NCI-H128 (cell line): ENCODE measurements at regions not wholly inside any gene's neighbourhood (a gene's known extent, or its start where the extent isn't known, plus 50 kb on each side); places are given as distances from the start of the nearest gene placed in this dataset.

Experiments
- DNase-seq: peaks from one replicate; lab custom pipeline; 2025; ENCODE audit not compliant: unreplicated experiment; lab: John Stamatoyannopoulos, UW

DNA sequence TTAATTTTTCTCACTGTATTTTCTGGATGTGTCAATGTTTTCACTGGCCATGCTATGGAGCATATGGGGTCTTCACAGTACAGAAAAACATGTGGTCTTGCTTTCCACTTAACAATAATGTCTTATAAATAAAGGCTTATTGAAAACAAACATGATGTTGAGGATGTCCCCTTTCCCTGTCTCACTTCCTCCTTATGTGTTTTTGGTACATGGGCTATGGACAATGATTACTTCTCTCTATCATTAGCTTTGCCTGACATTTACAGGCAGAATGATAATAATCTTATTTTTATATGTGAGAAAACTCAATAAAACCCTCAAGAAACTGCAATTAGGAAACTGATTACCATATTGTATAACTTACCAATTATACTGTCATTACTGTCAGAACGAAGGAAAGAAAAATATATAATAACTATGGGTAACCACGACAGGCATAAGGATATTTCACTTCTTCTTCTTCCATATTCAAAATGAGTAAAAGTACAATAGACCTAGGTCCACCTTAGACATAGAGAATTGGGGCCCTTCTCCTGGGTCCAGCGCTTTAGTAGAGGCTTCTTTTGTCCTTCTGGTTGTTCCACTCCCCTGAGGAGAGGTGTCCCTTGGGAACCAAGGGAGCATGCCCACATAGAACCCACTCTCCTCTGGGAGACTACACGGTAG, 375.0 kb downstream of the MAN2A1 start:
- DNase-seq, result no peak

DNA sequence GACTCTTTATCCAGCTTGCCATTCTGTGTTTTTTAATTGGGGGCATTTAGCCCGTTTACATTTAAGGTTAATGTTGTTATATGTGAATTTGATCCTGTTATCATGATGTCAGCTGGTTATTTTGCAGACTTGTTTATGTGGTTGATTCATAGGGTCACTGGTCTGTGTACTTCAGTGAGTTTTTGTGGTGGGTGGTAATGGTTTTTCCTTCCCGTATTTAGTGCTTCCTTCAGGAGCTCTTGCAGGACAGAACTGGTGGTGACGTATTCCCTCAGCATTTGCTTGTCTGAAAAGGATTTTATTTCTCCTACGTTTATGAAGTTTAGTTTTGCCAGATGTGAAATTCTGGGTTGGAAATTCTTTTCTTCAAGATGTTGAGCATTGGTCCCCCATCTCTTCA, 381.1 kb downstream of the MAN2A1 start:
- DNase-seq, result no peak

DNA sequence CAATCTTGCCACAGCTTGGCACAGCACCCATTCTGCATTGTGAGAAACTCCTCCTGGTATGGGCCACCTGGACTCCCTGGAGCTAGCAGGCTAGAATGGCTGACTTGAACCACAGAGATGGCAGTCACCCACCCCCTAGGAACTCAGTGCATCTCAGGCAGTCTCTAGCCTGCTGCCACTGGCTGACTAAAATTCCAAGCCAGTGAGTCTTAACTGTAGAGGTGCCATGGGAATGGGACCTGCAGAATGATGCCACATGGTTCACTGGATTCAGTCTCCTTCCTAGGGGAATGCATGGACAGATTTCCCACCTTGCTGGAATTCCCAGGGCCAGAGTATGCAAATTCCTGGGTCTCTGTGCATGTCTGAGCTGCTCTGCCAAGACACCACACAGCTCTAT, 382.9 kb downstream of the MAN2A1 start:
- DNase-seq, result no peak

DNA sequence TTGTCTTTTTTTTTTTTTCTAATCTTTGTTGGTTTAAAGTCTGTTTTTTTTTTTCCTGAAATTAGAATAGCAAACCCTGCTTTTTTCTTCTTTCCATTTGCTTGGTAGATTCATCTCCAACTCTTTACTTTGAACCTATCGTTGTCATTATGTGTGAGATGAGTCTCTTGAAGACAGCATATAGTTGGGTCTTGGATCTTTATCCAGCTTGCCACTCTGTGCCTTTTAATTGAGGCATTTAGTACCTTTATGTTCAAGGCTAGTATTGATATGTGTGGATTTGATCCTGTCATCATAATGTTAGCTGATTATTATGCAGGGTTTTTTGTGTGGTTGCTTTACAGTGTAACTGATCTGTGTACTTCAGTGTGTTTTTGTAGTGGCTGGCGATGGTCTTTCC, 383.8 kb downstream of the MAN2A1 start:
- no peak for DNase-seq

DNA sequence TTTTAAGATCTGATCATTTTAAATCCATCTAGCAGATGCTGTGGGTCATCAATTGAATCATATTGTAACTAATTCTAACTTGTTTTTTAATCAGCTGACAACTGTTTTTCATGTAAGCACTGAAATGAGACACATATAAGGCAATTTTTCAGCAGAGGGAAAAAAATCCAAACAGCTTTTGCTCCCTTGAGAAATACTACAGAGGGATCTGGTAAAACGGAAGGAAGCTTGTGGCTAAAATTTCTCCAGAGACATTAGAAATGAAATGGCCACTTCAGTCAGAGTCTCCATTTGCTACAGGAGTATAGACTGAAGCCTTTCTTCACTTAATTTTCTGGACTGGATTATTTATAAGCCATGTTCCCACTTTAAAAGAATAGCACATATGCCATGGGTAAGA, 385.9 kb downstream of the MAN2A1 start:
- DNase-seq, result no peak

DNA sequence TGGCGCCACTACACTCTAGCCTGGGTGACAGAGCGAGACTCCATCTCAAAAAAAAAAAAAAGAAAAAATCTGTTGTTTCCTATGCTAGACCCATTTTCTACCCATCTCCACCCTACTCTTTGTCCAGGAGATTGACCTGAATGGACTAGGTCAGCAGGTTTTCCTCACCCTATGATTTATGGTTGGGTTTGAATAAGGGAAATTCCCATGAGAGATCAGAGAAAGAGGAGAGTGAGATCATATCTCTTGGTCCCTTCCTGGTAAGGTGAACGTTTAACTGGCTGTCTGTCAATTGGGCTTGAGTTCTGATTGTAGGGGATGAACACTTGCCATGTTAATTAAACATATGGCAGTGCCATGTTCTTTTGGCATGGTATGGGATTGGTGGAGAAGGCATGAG, 387.4 kb downstream of the MAN2A1 start:
- no peak for DNase-seq

DNA sequence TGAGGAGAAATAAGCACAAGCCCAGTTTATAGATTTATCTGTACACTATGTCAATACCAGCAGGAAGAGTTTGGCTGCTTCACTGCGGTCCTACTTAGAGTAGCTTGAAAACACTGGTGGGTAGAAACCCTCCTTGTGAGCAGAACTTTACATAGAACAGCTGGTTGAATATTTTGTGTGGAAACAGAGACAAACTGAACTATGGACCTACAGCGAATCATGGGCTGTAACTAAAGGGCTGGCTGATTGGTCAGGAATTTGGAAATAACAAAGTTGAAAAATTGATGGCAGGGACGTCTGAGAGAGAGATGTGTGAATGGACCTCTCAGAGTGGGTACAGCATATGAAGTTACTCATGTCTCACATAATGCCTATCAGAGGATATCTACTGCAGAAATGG, 392.5 kb downstream of the MAN2A1 start:
- DNase-seq, result no peak

DNA sequence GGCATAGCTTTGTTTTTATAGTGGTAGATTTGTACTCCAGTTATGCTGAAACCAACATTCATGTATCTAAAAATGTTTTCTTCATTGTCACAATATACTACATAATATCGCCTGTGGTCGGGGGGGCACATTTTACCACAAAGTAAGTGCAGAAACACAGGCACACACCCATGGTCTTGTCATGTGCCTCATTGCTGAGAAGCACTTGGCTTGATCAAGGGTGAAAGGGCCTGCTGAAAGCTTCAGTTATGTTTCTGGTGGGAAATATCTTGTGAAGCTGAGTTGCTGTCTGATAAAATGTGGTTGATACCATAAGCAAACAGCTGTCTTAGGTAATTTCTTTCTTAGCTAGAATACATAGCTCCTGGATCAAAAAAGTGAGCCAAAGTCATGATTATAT, 393.1 kb downstream of the MAN2A1 start:
- DNase-seq, result no peak

DNA sequence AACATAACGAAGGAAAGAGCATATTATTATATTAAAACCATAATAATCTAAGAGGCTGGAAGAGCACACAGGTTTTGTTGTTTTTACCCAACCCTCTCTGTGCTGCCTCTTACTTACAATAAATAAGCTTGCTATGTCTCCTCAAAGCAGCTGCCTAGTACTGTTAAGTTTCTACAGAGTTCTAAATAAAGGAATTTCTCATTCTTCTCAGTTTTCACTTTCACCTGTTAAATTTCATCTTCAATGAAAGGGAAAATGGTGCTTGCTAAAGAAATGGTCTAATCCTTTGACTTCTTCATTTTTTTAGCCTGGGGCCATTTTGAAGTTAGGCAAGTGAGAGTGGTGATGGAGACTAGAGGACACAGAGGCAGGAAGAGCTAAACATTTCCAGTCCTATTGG, 396.1 kb downstream of the MAN2A1 start:
- DNase-seq, result no peak

DNA sequence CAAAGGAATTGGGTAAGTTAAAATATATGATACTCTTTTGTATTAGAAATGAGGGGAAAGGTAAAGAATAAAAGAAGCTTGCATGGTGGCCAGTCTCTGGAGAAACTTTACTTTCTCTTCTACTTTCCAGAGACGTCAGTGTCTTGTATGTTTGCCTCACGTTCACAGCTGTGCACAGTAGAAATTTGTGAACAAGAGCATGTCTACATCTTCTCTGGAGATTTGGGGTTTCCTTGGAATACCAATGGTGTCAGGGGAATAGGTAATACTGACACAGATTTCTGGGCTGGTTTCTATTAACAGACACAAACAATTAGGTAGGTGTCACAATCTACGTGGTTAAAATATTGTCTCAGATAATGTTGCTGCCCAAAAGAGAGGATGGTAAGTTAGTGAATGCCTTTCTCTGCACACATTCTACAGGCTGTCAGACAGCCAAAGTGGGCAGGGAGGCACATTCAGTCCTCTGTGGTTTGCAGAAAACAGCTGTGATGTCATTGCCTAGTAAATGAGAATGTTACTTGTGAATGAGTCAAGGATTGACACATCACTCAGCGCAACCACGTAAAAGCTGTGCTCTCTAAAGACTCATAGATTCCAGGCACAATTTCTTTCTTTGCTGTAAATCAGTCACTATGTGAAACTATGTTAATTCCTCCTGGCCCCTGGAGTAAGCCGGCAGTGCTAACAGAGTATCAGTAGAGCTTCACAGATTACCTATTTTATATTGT, 397.1 kb downstream of the MAN2A1 start:
- DNase-seq, result no peak

DNA sequence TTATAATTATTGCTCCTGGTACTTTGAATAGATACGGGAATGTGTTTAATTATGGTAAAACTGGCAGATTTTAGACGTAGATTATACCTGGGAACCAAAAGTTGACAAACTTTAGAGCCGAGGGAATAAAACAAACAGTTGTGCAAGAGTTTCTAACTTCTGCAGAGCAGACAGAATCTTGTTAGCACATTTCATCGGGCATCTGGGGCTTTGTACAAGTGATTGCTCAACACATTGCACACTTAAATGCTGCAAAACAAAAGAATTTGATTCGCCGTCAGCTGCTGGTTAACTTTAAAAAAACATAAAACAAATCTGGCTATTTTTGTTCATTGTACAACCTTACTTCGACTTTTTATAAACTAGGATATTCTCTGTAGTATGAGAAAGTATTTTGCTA, 398.1 kb downstream of the MAN2A1 start:
- DNase-seq, result no peak

DNA sequence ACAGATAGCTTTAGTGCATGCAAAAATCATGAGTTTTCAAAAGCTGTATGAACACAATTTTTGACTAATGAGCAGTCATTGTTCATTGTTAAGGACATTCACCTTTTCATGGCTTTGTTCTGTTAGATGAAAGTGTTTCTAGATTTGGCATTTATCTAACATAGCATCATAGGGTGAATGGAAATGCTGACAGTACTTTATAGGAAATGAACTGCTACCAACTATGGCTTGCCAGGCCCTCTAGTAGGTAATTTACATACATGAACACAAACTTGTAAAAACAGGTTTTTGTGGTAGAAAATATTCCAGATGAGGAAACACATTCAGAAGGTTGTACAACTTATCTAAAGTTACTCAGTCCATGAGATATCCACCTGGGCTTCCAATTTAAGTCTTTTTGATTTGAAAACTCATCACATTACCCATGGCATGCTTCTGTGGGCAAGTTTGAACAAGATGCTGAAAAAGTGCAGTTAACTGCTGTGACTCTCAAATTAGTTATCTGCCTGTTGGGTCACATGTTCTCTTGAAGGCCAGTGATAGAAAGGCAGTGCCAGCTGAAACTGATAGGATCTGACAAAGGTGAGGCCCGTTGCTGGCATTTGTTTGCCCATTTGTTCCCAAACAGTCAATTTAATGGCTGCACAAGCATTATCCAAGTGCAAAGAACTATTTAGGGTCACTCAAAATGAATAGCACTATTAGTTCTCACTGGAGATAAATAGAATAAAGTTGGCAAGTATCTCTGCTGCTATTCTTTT, 399.1 kb downstream of the MAN2A1 start:
- DNase-seq, result no peak

DNA sequence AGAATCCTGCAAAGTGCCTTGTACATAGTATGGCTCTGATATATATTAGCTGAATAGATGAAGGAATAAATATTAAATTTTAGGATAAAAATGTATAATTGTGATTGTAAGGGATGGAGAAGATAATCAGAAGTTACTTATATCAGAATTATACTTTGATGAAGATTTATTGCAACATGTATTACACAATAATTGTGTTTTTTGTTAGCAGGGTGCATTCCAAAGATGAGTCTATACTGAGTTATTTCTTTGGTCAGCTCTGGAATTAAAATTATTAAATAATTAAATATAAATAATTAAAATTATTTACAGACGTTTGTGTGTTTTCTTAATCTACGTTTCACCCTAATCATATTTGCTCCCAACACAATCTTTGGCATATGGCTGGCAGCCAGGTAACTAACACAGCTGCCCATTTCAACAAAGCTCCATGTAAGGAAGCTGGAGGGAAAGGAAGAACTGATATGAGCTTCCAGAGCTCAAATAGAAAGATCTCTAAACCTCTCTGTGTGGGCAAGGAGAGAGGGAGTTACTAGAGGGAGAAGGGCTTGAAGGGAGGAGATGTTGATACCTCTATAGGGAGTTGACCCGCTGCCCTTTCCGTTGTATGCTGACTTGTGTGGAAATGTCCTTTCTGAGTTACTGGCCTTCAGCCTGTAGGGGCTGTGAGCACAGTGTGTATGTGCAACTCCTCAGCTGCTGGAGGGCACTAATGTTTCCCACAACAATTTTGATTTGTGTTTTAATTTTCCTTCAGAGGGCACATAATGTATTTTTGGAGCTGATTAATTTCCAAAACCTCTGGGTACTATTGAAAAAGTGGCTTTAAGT, 403.4 kb downstream of the MAN2A1 start:
- DNase-seq, result no peak

DNA sequence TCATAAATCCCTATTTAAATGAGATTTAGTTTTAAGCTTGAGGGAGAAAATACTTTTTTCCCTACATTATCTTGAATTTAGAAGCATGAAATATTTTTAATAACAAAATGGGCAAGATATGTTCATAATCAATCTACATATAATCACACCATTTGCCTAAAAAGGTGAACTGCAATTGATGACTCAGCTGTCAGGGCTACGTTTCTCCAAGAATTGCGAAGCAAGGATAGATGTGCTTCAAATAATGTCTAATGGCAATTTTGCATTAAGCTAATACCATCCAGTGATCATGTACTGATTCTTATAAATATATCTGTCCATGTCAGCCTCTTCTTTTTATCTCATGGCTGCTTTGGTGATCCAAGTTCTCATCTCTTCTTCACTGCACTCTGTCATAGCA, 404.4 kb downstream of the MAN2A1 start:
- no peak for DNase-seq

DNA sequence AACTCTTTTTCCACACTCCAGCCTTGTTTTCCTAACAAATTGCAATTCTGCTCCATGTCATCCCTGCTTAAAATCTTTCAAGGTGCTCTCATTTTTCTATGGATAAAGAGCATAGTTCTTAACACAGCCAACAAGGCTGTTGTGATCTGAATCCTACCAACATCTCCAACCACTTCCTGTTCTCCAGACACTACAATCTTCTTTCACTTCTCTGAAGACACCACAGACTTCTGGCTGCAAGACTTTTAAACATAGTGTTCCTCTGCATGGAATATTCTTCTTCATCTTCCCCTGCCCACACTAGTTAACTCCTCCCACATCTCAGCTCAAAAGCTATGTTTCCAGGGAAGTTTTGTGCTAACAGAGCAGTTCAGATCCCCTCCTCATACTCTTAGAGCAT, 404.8 kb downstream of the MAN2A1 start:
- no peak for DNase-seq

DNA sequence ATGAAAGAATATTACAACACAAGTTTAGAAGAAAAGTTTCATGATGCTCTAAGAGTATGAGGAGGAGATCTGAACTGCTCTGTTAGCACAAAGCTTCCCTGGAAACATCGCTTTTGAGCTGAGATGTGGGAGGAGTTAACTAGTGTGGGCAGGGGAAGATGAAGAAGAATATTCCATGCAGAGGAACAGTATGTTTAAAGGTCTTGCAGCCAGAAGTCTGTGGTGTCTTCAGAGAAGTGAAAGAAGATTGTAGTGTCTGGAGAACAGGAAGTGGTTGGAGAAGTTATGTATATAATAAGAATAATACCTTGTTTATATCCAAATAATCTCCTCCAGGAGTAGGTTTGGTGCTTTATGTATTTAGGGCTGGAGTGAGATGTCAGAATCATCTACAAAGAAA, 406.7 kb downstream of the MAN2A1 start:
- no peak for DNase-seq

DNA sequence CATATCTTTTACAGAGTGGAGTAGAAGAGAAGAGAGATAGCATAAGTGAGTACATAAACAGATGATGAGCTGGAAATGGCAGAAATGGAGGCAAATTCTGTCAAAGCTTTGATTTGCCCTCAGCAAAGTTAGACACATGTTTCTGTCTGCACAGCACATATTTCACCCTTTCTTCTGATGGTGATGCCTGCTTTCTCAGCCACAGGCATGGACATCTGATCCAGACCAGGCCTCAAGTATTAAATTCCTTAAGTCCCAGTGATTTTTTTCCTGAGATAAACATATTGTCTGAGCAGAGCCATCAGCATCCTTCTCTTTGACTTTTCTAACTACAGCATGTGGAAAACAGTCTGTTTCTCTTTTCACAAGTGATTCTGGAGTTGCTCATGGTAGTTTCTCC, 409.8 kb downstream of the MAN2A1 start:
- no peak for DNase-seq

DNA sequence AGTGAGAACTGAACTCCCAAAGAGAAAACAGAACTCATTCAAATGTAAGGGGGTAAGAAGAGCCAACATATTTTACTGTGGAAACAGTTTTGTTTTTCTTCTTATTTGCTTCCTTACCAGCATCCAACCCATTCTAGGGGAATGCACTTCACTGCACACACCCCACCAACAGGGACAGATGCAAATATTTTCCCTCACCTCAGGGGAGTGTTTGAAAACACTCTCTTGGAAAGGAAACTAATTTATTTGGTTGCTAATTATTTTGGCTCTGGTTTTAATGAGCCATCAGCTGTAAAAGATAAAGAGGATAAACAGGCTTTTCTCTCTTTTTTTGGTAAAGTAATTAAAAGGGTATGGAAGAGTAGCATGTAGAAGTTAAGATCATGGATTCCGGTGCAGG, 413.4 kb downstream of the MAN2A1 start:
- no peak for DNase-seq

DNA sequence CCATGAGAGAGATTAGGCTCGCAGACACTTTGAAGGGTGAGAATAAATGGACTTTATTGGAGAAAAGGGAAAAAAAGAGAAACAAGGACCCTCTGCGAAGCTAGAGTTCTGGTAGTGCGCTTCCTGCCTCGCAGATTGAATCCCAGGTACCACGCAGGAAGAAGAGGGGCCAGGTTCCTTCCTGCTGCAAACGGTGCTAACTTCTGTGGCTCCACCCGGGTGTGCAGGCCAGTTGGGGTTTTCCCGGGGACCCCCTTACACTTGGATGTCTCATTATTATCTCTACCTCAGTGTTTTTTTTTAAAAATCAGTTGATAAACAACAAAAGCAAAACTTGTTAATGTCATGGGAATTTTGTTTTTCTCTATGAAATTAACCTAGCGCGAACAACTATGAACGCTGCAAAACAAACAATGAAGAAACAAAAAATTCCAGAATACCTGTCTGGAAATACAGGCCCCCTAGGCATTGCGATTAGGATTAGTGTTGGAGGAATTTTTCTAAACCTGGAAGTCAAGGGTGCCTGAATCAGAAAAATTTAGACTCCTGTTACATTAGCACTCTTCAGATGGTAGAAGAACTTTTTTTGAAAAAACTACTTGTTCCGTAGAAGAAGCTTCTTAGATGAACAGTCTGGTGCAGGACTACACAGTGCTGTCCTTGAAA, 414.5 kb downstream of the MAN2A1 start:
- no peak for DNase-seq

DNA sequence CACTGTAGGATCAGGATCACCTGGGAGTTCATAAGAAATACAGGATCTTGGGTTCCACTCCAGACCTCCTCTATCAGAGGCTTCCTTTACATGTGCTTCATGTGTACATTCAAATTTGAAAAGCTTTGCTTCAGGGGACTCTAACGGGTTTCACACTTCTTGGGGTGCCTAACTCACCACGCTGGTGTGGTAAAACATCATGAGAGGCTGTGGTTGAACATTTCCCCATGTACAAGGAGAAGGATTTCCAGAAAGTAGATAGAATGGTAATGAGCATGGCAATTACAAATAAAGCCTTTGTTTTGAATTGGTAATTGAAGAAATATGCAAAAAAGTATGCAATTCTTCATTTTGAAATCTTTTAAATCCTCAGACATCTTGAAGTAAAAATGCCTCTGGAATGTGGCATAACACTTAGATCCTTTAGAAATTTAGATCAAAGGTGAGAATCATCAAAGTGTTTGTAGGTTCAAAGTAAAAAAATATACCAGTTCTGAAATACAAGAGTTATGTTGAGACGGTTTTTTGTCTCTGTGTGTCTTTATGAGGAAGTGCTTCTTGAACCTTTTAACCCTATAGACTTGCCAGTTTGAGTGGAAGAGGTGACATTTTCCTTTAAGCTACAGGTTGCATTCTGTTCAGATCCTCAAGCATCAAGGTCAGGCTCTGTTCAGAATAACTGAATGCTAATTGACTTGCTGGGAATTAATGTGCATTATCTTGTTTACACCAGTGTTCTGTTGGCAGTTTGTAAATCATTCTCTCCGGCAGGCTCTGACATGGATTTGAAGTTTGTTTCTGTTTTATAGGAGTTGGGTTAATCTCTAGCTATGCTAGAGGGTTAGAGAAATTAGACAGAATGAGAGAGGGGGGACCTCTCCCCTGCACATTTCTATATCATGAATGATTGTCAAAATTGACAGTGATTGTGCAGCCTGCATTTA, 415.3 kb downstream of the MAN2A1 start:
- DNase-seq, result no peak
